HG03175 (cell line): ENCODE measurements at regions not wholly inside any gene's neighbourhood (a gene's known extent, or its start where the extent isn't known, plus 50 kb on each side); places are given as distances from the start of the nearest gene placed in this dataset.

Experiments used
- ATAC-seq: cut with Tn5 transposase; IDR thresholded peaks from one replicate; pipeline ENCODE4 v1.9.1; 2021; ENCODE audit warnings: mild to moderate bottlenecking, moderate library complexity; ENCODE audit not compliant: unreplicated experiment

- no peak for ATAC-seq
Measured at GRCh38 chr12:108066583-108067577, 62.2 kb upstream of the WSCD2 start.

GRCh38 chr12:108069651-108070165 lies 59.4 kb upstream of the WSCD2 start:
- ATAC-seq, result no peak

DNA sequence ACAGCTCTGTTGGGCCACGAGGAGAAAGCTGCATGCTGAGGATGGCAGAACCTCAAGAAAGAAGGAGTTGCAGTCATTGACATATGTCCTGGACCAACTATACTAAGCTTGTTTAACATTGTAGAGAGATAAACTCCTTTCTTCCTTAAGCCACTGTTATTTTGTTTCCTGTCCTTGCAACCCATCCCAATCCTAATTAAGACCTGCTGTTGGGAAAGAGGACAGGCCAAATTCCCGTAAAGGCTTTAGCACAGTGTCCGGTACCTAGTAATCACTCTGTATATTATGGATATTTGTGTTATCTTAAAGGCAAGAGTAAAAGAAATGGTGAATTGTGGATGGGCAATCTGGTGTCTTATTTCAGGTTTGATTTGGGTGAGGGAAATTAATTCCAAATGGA lies 53.5 kb upstream of the WSCD2 start:
- ATAC-seq, result no peak

DNA sequence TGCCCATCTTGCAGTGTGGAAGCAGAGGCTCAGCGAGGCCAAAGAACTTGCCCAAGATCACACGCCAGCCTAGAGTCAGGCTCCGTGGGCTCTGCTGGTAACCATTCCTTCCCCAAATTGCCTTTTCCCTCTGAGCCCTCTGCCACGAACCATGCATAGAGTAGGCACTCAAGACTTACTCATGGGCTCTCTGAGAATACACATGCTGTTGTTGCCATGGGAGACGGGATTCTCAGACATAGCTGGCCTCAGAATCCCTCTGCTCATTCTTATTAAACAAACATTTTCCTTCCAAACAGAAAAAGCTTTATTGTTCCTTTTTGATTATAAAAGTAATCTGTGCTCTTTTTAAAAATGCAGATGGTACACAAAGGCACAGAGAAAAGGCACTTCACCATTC lies 52.5 kb upstream of the WSCD2 start:
- ATAC-seq, result no peak

DNA sequence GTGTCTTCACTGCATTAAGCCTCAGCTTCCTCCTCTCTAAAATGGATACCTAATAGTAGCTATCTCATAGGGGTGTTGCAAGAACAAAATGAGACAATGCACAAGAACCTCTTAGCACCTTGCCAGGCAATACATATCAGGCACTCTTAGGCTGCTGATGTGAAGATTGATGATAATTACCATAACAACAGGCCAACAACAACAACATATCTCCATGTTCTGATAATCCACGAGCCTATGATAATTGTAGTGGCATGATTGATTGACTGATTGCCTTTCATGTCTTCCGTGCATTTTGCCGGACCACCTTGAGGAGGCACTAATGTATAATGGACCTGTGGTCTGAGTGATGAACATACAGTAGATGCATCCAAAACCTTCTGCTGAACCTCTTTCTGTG lies 50.7 kb upstream of the WSCD2 start:
- ATAC-seq, result no peak
